ENCODE measurements at regions not wholly inside any gene's neighbourhood (a gene's known extent, or its start where the extent isn't known, plus 50 kb on each side); places are given as distances from the start of the nearest gene placed in this dataset.
"Not testable (repeated sequence)": the region's sequence is repeated elsewhere in the genome, so short reads cannot be mapped to it uniquely, and the experiment has no call there.

GRCh38 chr10:117804470-117805011, 242.2 kb downstream of the RAB11FIP2 start:
- TF ChIP-seq, protein P1, sequence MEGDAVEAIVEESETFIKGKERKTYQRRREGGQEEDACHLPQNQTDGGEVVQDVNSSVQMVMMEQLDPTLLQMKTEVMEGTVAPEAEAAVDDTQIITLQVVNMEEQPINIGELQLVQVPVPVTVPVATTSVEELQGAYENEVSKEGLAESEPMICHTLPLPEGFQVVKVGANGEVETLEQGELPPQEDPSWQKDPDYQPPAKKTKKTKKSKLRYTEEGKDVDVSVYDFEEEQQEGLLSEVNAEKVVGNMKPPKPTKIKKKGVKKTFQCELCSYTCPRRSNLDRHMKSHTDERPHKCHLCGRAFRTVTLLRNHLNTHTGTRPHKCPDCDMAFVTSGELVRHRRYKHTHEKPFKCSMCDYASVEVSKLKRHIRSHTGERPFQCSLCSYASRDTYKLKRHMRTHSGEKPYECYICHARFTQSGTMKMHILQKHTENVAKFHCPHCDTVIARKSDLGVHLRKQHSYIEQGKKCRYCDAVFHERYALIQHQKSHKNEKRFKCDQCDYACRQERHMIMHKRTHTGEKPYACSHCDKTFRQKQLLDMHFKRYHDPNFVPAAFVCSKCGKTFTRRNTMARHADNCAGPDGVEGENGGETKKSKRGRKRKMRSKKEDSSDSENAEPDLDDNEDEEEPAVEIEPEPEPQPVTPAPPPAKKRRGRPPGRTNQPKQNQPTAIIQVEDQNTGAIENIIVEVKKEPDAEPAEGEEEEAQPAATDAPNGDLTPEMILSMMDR (IDR thresholded peaks at IDR 0.05; ENCODE audit: borderline replicate concordance, extremely low read depth, insufficient read depth): no peak
- Histone ChIP-seq H3K27me3 (ENCODE audit: control insufficient read depth, insufficient read depth, low read length) (no peaks in the 10 kb centered on the region), H3K4me1 (ENCODE audit: control insufficient read depth in 2 of 3, insufficient read depth in 2 of 3, low read depth in 1 of 3, low read length in 3 of 3) (peaks cover 0 to 12% (median 5%) of the 10 kb centered on the region in 3 donors), H3K27ac (ENCODE audit: low read depth in 2 of 2, low read length in 2 of 2) (peak overlapping the region; percentile 20 to 70), H3K36me3 (ENCODE audit: control insufficient read depth in 2 of 3, insufficient read depth in 3 of 3, low read length in 3 of 3) (no peaks in the 10 kb centered on the region), H3K9ac (ENCODE audit: low read length in 3 of 3) (no peak overlapping the region), H3K4me3 (ENCODE audit: low read length in 3 of 3) (no peak overlapping the region), H3K9me3 (ENCODE audit: control insufficient read depth in 2 of 3, insufficient read depth in 1 of 3, low read length in 3 of 3) (no peaks in the 10 kb centered on the region)
- intact Hi-C loops (cut with DNase I): no loop called here
- FAIRE-seq: no peak
- peak; percentile 71 to 87 (median 84) for DNase-seq

GRCh38 chr10:117805139-117805538, 241.6 kb downstream of the RAB11FIP2 start:
- H3K4me1 ChIP-seq (ENCODE audit: control insufficient read depth in 2 of 3, insufficient read depth in 2 of 3, low read depth in 1 of 3, low read length in 3 of 3): peaks cover 0 to 12% (median 5%) of the 10 kb centered on the region in 3 donors
- no peaks in the 10 kb centered on the region for H3K27me3 ChIP-seq (ENCODE audit: control insufficient read depth, insufficient read depth, low read length)
- intact Hi-C loops (cut with DNase I): no loop called here
- DNase-seq: peak in 2 of 5 donors; percentile 35 to 43
- TF ChIP-seq, protein P1 (IDR thresholded peaks at IDR 0.05; ENCODE audit: borderline replicate concordance, extremely low read depth, insufficient read depth): no peak
- H3K36me3 ChIP-seq (ENCODE audit: control insufficient read depth in 2 of 3, insufficient read depth in 3 of 3, low read length in 3 of 3): no peaks in the 10 kb centered on the region
- no peak for FAIRE-seq
- no peak overlapping the region for H3K4me3 ChIP-seq (ENCODE audit: low read length in 3 of 3)
- no peaks in the 10 kb centered on the region for H3K9me3 ChIP-seq (ENCODE audit: control insufficient read depth in 2 of 3, insufficient read depth in 1 of 3, low read length in 3 of 3)
- no peak overlapping the region for H3K9ac ChIP-seq (ENCODE audit: low read length in 3 of 3)
- H3K27ac ChIP-seq (ENCODE audit: low read depth in 2 of 2, low read length in 2 of 2): peak overlapping the region; percentile 7 to 70

GRCh38 chr10:117807441-117807840, 239.3 kb downstream of the RAB11FIP2 start:
- TF ChIP-seq, protein P1 (IDR thresholded peaks at IDR 0.05; ENCODE audit: borderline replicate concordance, extremely low read depth, insufficient read depth): no peak
- intact Hi-C loops (cut with DNase I): no loop called here
- Histone ChIP-seq H3K4me1 (ENCODE audit: control insufficient read depth in 2 of 3, insufficient read depth in 2 of 3, low read depth in 1 of 3, low read length in 3 of 3) (peaks cover 0 to 12% (median 5%) of the 10 kb centered on the region in 3 donors), H3K27me3 (ENCODE audit: control insufficient read depth, insufficient read depth, low read length) (no peaks in the 10 kb centered on the region), H3K27ac (ENCODE audit: low read depth in 2 of 2, low read length in 2 of 2) (no peak overlapping the region), H3K9ac (ENCODE audit: low read length in 3 of 3) (no peak overlapping the region), H3K9me3 (ENCODE audit: control insufficient read depth in 2 of 3, insufficient read depth in 1 of 3, low read length in 3 of 3) (no peaks in the 10 kb centered on the region), H3K4me3 (ENCODE audit: low read length in 3 of 3) (no peak overlapping the region), H3K36me3 (ENCODE audit: control insufficient read depth in 2 of 3, insufficient read depth in 3 of 3, low read length in 3 of 3) (no peaks in the 10 kb centered on the region)
- DNase-seq (peak in 3 of 5 donors; percentile 26 to 31 (median 31)), FAIRE-seq (no peak)

DNA sequence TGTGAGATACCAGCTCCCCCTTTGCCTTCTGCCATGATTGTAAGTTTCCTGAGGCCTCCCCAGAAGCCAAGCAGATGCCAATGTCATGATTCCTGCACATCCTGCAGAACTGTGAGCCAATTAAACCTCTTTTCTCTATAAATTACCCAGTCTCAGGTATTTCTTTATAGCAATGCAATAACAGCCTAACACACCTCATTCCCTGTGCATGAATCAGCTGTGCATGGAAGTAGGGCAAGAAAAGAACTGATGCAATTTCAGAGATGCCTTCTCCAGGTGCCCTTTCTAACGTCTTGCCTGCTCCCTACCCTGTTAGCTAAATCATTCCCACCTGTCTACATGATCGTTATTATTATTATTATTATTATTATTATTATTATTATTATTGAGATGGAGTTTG, 230.9 kb downstream of the RAB11FIP2 start:
- H3K4me1 ChIP-seq (ENCODE audit: control insufficient read depth in 2 of 3, insufficient read depth in 2 of 3, low read depth in 1 of 3, low read length in 3 of 3); H3K27ac ChIP-seq (ENCODE audit: low read depth in 2 of 2, low read length in 2 of 2); H3K4me3 ChIP-seq (ENCODE audit: low read length in 3 of 3); H3K9ac ChIP-seq (ENCODE audit: low read length in 3 of 3); intact Hi-C loops (cut with DNase I); H3K27me3 ChIP-seq (ENCODE audit: control insufficient read depth, insufficient read depth, low read length); H3K9me3 ChIP-seq (ENCODE audit: control insufficient read depth in 2 of 3, insufficient read depth in 1 of 3, low read length in 3 of 3); FAIRE-seq; DNase-seq; H3K36me3 ChIP-seq (ENCODE audit: control insufficient read depth in 2 of 3, insufficient read depth in 3 of 3, low read length in 3 of 3): not testable (repeated sequence)
